Neuronal stem cell (in vitro differentiated cells): ENCODE measurements at regions not wholly inside any gene's neighbourhood (a gene's known extent, or its start where the extent isn't known, plus 50 kb on each side); places are given as distances from the start of the nearest gene placed in this dataset.
A peak's percentile ranks its signal among the peaks of the same experiment; 100 is the strongest.

Experiments used
- DNase-seq: peaks from one replicate; pipeline ENCODE4 v3.0.0-alpha.2; 2013; ENCODE audit warnings: low spot score
- H2AFZ ChIP-seq: one replicate; pipeline ENCODE4 v1.6.1; 2013; ENCODE audit warnings: mild to moderate bottlenecking, low read length, inconsistent platforms
- H2AK5ac ChIP-seq: 2 replicates; pipeline ENCODE4 v1.6.1; 2013; ENCODE audit warnings: low read depth, mild to moderate bottlenecking, inconsistent platforms, low read length, moderate library complexity, mixed read lengths
- H2BK120ac ChIP-seq: 2 replicates; pipeline ENCODE4 v1.6.1; 2013; ENCODE audit warnings: low read depth, mild to moderate bottlenecking, inconsistent platforms, low read length, moderate library complexity, mixed read lengths
- H2BK12ac ChIP-seq: one replicate; pipeline ENCODE4 v1.6.1; 2013; ENCODE audit warnings: low read length, inconsistent platforms
- H2BK15ac ChIP-seq: 2 replicates; pipeline ENCODE4 v1.6.1; 2013; ENCODE audit warnings: mild to moderate bottlenecking, low read length, inconsistent platforms, mixed read lengths
- H2BK5ac ChIP-seq: one replicate; pipeline ENCODE4 v1.6.1; 2013; ENCODE audit warnings: inconsistent platforms, mild to moderate bottlenecking, low read length, moderate library complexity
- H3K14ac ChIP-seq: one replicate; pipeline ENCODE4 v1.6.1; 2013; ENCODE audit warnings: low read length, inconsistent platforms
- H3K18ac ChIP-seq: 2 replicates; pipeline ENCODE4 v1.6.1; 2013; ENCODE audit warnings: low read length, inconsistent platforms
- H3K23ac ChIP-seq: 2 replicates; pipeline ENCODE4 v1.6.1; 2013; ENCODE audit warnings: low read depth, mild to moderate bottlenecking, mixed read lengths, low read length, inconsistent platforms; ENCODE audit not compliant: poor library complexity
- H3K27ac ChIP-seq: replicated peaks from 3 replicates; pipeline ENCODE4 v1.5.1; 2013; ENCODE audit warnings: low read length, inconsistent platforms
- H3K27me3 ChIP-seq, 3 experiments: 2 replicates each; pipeline ENCODE4 v1.6.1; 2013; ENCODE audit warnings: low read length in 3 of 3, mild to moderate bottlenecking in 2 of 3, inconsistent platforms in 1 of 3, low read depth in 1 of 3, mixed read lengths in 1 of 3, moderate library complexity in 1 of 3; ENCODE audit not compliant: control insufficient read depth in 3 of 3, insufficient read depth in 3 of 3
- H3K36me3 ChIP-seq, 2 donors: replicated peaks in 1 of 2; 2 replicates each; pipeline ENCODE4 v1.6.1; 2013; ENCODE audit warnings: low read length in 2 of 2; ENCODE audit not compliant: control insufficient read depth in 2 of 2, insufficient read depth in 2 of 2
- H3K4ac ChIP-seq: 2 replicates; pipeline ENCODE4 v1.6.1; 2013; ENCODE audit warnings: inconsistent platforms, mild to moderate bottlenecking, low read length, moderate library complexity
- H3K4me1 ChIP-seq, 2 donors: 1 replicate in 1 of 2; 2 replicates in 1 of 2; pipeline ENCODE4 v1.6.1; 2013; ENCODE audit warnings: low read length in 2 of 2, low read depth in 1 of 2; ENCODE audit not compliant: control insufficient read depth in 2 of 2, insufficient read depth in 1 of 2
- H3K4me2 ChIP-seq: one replicate; pipeline ENCODE4 v1.6.1; 2013; ENCODE audit warnings: mild to moderate bottlenecking, low read length, inconsistent platforms; ENCODE audit not compliant: insufficient read depth, poor library complexity, severe bottlenecking
- H3K4me3 ChIP-seq, 2 donors: 2 replicates each; pipeline ENCODE4 v1.5.1; 2013; ENCODE audit warnings: low read length in 2 of 2, mild to moderate bottlenecking in 2 of 2, inconsistent platforms in 1 of 2, moderate library complexity in 1 of 2
- H3K79me1 ChIP-seq: one replicate; pipeline ENCODE4 v1.6.1; 2013; ENCODE audit warnings: low read depth, mild to moderate bottlenecking, inconsistent platforms, low read length, moderate library complexity
- H3K9ac ChIP-seq: one replicate; pipeline ENCODE4 v1.6.1; 2013; ENCODE audit warnings: mild to moderate bottlenecking, low read depth, low read length, inconsistent platforms; ENCODE audit not compliant: poor library complexity
- H3K9me3 ChIP-seq, 2 donors: replicated peaks in 1 of 2; 2 replicates each; pipeline versions ENCODE3 to v1.6.1; 2013; ENCODE audit warnings: low read length in 2 of 2, mild to moderate bottlenecking in 2 of 2, inconsistent platforms in 1 of 2, low read depth in 1 of 2, mixed read lengths in 1 of 2, moderate library complexity in 1 of 2; ENCODE audit not compliant: control insufficient read depth in 2 of 2, insufficient read depth in 1 of 2
- H4K8ac ChIP-seq: one replicate; pipeline ENCODE4 v1.6.1; 2013; ENCODE audit warnings: low read depth, mild to moderate bottlenecking, inconsistent platforms, low read length, moderate library complexity
- H4K91ac ChIP-seq: one replicate; pipeline ENCODE4 v1.6.1; 2013; ENCODE audit warnings: low read length, low read depth, mild to moderate bottlenecking, inconsistent platforms; ENCODE audit not compliant: poor library complexity
- WGBS, 2 donors: extraction: QIAGEN DNeasy Blood & Tissue Kit; methylation state at CpG; one replicate each; pipeline ENCODE4 v1.1.7; 2013; ENCODE audit warnings: missing lambda C conversion rate in 2 of 2, mixed read lengths in 1 of 2; ENCODE audit not compliant: insufficient read length in 2 of 2, insufficient replicate concordance in 1 of 2; ENCODE audit errors: extremely low coverage in 2 of 2; 5-methylcytosine and 5-hydroxymethylcytosine counted together

GRCh38 chr13:56412856-56413255, 727.9 kb upstream of the PRR20A start:
- Histone ChIP-seq H2BK120ac (no peak overlapping the region), H3K14ac (no peak overlapping the region), H3K18ac (no peak overlapping the region), H3K4ac (no peak overlapping the region), H3K36me3 (no peaks in the 10 kb centered on the region), H4K91ac (no peak overlapping the region), H3K27ac (no peak overlapping the region), H2AFZ (no peak overlapping the region), H2BK5ac (no peak overlapping the region), H4K8ac (no peak overlapping the region), H3K79me1 (no peaks in the 10 kb centered on the region), H3K4me1 (no peaks in the 10 kb centered on the region), H3K4me2 (no peak overlapping the region), H2BK12ac (no peak overlapping the region), H3K9me3 (no peaks in the 10 kb centered on the region), H3K23ac (no peak overlapping the region), H3K9ac (no peak overlapping the region), H3K27me3 (no peaks in the 10 kb centered on the region), H2BK15ac (no peak overlapping the region), H2AK5ac (no peak overlapping the region), H3K4me3 (no peak overlapping the region)
- DNase-seq, result no peak

- H3K23ac ChIP-seq, result no peak overlapping the region
- no peak overlapping the region for H3K4me2 ChIP-seq
- no peak overlapping the region for H3K4ac ChIP-seq
- H4K8ac ChIP-seq, result no peak overlapping the region
- no peak overlapping the region for H2BK15ac ChIP-seq
- DNase-seq, result no peak
- no peaks in the 10 kb centered on the region for H3K36me3 ChIP-seq
- H3K27me3 ChIP-seq, result no peaks in the 10 kb centered on the region
- H2AK5ac ChIP-seq, result no peak overlapping the region
- no peak overlapping the region for H2BK5ac ChIP-seq
- no peak overlapping the region for H2BK12ac ChIP-seq
- H2AFZ ChIP-seq, result peak overlapping the region; percentile 61
- no peak overlapping the region for H3K27ac ChIP-seq
- H3K4me3 ChIP-seq, result no peak overlapping the region
- no peak overlapping the region for H3K18ac ChIP-seq
- WGBS, 2 donors, result no CpG with 5 or more reads among the region's 3 CpGs
- no peak overlapping the region for H3K14ac ChIP-seq
- H3K79me1 ChIP-seq, result no peaks in the 10 kb centered on the region
- H3K9ac ChIP-seq, result no peak overlapping the region
- H3K9me3 ChIP-seq, result no peaks in the 10 kb centered on the region
- H3K4me1 ChIP-seq, result no peaks in the 10 kb centered on the region
- H4K91ac ChIP-seq, result no peak overlapping the region
- no peak overlapping the region for H2BK120ac ChIP-seq
Observed at GRCh38 chr13:56424246-56424645, 716.5 kb upstream of the PRR20A start.

GRCh38 chr13:56457535-56458190, 683.1 kb upstream of the PRR20A start:
- H3K9me3 ChIP-seq, result no peaks in the 10 kb centered on the region
- no peaks in the 10 kb centered on the region for H3K27me3 ChIP-seq
- H3K9ac ChIP-seq, result no peak overlapping the region
- no peak overlapping the region for H2BK120ac ChIP-seq
- H3K4me1 ChIP-seq, result no peaks in the 10 kb centered on the region
- H2BK15ac ChIP-seq, result no peak overlapping the region
- no peaks in the 10 kb centered on the region for H3K79me1 ChIP-seq
- no peak overlapping the region for H3K27ac ChIP-seq
- no peak overlapping the region for H2AK5ac ChIP-seq
- H3K14ac ChIP-seq, result no peak overlapping the region
- H3K36me3 ChIP-seq, result no peaks in the 10 kb centered on the region
- H3K4me2 ChIP-seq, result no peak overlapping the region
- no peak overlapping the region for H2BK12ac ChIP-seq
- WGBS, 2 donors, result no CpG with 5 or more reads among the region's 7 CpGs
- no peak overlapping the region for H3K23ac ChIP-seq
- H4K91ac ChIP-seq, result no peak overlapping the region
- H3K4ac ChIP-seq, result no peak overlapping the region
- H3K18ac ChIP-seq, result no peak overlapping the region
- H2AFZ ChIP-seq, result no peak overlapping the region
- H2BK5ac ChIP-seq, result no peak overlapping the region
- H4K8ac ChIP-seq, result no peak overlapping the region
- no peak for DNase-seq
- no peak overlapping the region for H3K4me3 ChIP-seq

GRCh38 chr13:56459286-56459685, 681.4 kb upstream of the PRR20A start:
- H3K14ac ChIP-seq, result no peak overlapping the region
- no peak overlapping the region for H2AFZ ChIP-seq
- no peaks in the 10 kb centered on the region for H3K9me3 ChIP-seq
- no peaks in the 10 kb centered on the region for H3K27me3 ChIP-seq
- H4K91ac ChIP-seq, result no peak overlapping the region
- no peak for DNase-seq
- no peak overlapping the region for H4K8ac ChIP-seq
- no peak overlapping the region for H3K4me3 ChIP-seq
- WGBS, 2 donors, result no CpG with 5 or more reads among the region's 1 CpG
- H3K23ac ChIP-seq, result no peak overlapping the region
- no peak overlapping the region for H3K18ac ChIP-seq
- no peaks in the 10 kb centered on the region for H3K79me1 ChIP-seq
- no peak overlapping the region for H3K4me2 ChIP-seq
- no peak overlapping the region for H2BK15ac ChIP-seq
- H3K27ac ChIP-seq, result no peak overlapping the region
- H3K4ac ChIP-seq, result no peak overlapping the region
- no peaks in the 10 kb centered on the region for H3K36me3 ChIP-seq
- no peak overlapping the region for H2BK5ac ChIP-seq
- no peak overlapping the region for H2BK120ac ChIP-seq
- H2BK12ac ChIP-seq, result no peak overlapping the region
- H3K4me1 ChIP-seq, result no peaks in the 10 kb centered on the region
- H2AK5ac ChIP-seq, result no peak overlapping the region
- H3K9ac ChIP-seq, result no peak overlapping the region
